HG03378 (cell line): ENCODE measurements at regions not wholly inside any gene's neighbourhood (a gene's known extent, or its start where the extent isn't known, plus 50 kb on each side); places are given as distances from the start of the nearest gene placed in this dataset.

ENCODE experiments used
- ATAC-seq: cut with Tn5 transposase; IDR thresholded peaks from one replicate; pipeline ENCODE4 v1.9.1; 2021; ENCODE audit warnings: mild to moderate bottlenecking, moderate library complexity; ENCODE audit not compliant: unreplicated experiment

DNA sequence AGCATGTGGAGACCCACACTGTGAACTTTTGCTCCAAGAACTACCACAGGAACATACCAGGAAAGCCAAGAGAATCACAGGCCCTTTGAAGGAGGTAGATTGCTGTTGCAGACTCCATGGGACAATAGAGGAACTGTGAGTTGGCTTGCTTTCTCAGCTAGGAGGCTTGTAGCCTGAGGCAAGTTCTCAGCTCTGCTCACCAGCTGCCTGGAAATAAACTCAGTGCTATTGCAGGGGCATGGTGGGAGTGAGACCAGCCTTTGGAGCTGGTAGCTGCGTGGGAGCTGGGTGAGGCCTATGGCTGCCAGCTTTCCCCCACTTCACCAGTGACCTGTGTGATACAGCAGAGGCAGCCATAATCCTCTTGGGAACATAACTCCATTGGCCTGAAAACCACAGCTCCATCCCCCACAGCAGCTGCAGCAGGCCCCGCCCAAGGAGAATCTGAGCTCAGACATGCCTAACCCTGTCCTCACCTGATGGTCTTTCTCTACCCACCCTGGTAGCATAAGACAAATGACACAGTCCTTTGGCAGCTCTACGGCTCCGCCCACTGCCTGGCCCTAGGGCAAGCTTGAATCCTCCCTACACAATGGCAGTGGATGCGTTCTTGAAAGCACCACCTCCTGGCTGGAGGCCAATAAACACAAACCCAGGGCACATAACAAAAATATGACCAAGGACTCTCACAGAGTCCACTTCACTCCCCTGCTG, 389.5 kb downstream of the KIF4B start:
- ATAC-seq, result no peak

DNA sequence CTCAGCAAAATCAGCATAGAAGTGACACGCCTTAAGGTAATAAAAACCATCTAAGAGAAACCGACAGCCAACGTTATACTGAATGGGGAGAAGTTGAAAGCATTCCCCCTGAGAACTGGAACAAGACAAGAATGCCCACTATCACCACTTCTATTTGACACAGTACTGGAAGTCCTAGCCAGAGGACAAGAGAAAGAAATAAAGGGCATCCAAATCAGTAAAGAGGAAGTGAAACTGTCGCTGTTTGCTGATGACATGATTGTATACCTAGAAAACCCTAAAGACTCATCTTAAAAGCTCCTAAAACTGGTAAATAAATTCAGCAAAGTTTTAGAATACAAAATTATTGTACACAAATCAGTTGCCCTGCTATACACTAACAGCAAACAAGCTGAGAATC, 393.3 kb downstream of the KIF4B start:
- no peak for ATAC-seq

DNA sequence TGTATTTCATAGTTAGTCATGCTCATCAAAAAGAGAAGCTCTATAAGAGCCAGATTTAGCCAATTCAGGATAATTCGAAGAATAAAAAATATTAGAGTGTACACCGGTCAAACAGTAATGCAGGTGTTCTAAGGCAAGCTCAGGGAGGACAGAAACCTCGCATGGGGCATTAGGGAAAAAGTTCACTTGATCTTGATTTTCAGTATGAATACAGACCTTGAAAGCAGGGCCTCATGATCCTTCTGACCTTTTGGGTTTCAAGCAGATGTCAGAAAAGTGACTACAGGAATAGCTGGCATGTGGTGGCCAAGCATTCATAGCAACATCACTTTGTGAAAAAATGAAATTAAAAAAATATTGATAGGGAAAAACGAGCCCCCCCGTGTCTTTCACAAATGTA, 394.9 kb downstream of the KIF4B start:
- ATAC-seq, result no peak

- no peak for ATAC-seq
Observed at GRCh38 chr5:155416765-155417164, 403.2 kb downstream of the KIF4B start.

DNA sequence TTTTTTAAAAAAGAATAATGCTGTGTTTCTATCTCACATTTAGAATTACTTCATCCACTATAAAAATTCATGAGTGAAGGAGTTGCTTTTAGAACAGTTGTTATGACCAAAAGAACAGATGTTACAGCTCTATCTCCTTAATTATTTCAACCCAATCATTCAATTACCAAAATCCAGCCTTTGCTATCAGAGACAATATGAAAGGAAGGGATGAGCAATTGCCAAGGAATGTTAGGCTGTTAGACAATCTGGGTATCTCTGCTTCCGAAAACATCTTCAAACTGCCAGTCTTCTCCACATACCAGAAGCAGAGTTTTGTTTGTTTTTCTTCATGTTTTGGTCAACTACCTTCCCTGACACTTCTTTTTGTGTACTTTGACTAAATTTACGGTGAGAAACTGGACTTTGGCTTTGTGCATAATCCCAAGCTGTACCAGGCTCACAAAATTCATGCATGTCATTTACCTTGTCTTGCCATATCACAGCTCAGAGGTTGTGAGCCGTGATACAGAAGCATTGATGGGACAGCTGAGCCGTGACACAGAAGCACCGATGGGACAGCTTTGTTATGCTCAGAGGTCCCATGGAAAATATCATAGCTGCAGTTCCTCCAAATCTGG, 405.5 kb downstream of the KIF4B start:
- no peak for ATAC-seq

DNA sequence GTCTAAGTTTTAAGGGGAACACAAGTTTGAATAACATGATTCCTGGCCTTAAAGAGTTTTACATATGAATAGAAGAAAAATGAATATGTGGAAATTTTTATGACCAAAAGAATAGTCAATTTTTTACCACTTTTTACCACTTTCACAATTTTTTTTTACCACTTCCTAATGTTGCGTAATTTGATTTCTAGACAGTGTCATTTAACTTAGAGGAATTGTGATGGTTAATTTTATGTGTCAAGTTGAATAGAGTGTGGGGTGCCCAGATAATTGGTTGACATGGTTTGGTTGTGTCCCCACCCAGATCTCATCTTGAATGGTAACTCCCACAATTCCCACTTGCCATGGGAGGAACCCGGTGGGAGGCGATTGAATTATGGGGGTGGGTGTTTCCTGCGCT, 416.6 kb downstream of the KIF4B start:
- ATAC-seq, result no peak

GRCh38 chr5:155434267-155434666, 420.7 kb downstream of the KIF4B start:
- ATAC-seq, result no peak

DNA sequence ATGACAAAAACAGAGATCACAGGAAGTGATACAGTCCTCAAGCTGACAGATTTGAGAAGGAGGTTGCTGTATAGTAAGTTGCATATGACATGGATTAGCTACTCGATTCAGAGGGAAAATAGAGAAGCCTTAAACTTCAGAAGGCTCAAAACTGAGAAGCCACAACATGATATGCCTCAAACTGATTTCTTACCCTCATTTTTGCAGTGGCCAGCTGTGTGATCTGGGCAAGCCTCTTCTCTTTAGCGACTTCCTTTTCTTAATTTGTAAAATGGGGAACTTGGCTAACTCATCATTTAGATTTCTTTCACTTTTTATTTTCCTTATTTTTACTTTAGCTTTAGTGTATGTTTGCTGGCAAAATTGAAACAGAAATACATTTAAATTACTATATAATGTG, 421.1 kb downstream of the KIF4B start:
- ATAC-seq, result no peak

- ATAC-seq, result no peak
Observed at GRCh38 chr5:155441849-155442248, 428.3 kb downstream of the KIF4B start.

- ATAC-seq, result no peak
Observed at GRCh38 chr5:155451106-155451505, 437.6 kb downstream of the KIF4B start.

DNA sequence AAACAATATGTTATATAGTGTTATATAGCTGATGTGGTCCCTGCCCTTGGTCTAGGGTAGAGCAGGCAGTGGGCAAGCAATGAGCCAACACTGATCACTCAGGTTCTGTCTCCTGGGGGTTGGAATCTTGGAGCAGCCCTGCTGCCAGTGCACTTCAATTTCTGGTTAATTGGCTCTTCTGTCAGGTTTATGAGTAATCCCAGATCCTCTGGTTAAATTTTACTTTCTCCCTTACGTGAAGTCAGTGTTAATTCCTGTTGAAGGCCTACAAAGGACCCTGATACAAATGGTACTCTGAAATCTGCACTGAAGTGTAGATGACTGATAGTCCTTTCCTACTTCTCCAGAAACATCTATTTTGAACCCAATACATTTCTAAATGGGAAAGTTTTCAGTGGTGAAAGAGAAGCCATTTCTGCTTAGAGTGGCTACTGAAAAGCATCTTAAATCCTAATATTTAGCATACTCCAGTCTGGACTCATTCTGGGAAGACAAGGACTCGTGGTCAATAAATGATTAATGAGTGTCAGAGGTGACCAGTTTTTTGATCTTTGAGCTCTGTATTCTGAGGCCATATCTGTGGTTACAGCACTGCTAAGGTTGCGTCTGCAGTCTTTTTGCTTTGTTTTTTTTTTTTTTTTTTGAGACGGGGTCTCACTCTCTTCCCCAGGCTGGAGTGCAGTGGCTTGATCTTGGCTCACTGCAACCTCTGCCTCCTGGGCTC, 442.4 kb downstream of the KIF4B start:
- no peak for ATAC-seq

- no peak for ATAC-seq
Observed at GRCh38 chr5:155459889-155460500, 446.4 kb downstream of the KIF4B start.

- no peak for ATAC-seq
Observed at GRCh38 chr5:155460501-155460931, 447.0 kb downstream of the KIF4B start.

DNA sequence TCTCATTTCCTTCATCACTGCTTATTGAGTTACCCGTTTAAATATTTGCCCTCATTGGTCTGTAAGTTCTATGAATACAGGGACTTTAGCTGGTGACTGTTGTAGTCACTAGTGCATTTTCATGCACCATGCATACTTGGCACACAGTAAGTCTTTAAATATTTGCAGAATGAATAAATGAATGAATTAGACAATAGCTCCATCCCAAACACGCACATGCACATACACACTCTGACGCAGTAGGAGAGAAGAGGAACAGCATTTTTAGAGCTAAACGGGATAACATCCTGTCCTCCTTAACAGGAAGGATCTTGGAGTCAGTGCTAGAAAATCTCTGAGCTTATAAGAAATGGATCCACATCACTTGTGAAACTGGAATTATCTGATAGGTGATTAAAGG, 447.7 kb downstream of the KIF4B start:
- ATAC-seq, result no peak

DNA sequence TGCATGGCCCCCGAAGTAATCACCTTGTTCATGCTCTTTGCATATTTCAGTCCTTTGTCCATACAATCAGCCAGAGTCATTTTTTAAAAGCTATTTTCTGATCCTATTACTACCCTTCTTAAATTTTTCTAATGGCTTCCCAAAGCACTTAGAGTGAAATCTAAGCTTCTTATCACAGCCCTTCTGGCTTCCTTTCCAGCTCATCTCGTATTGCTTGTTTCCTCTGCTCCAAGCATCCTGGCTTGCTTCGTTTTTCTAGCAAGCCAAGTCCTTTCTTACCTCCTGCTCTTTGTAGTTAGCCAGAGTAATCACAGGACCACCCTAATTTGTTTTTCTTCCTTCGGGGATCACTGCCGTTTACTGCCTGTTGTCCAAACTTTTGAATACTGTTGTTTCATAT, 453.3 kb downstream of the KIF4B start:
- no peak for ATAC-seq

DNA sequence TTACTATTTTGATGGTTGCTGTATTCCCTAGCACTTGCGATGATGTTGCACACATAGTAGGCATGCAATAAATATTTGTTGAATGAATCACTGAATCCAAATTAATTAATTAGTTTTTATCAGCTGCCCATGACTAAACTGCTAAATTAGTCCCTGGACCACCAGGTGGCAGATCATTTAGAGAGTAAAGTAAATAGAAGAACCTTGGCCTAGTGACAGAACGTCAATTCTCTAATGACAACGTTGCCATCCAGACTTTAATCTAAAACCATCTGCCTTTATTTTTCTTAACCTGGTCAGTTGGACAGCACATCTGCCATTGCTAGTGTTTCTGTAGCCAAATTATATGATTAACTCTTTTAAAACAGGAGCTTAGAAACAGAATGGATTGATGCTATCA, 457.5 kb downstream of the KIF4B start:
- no peak for ATAC-seq

GRCh38 chr5:155472780-155473179, 459.2 kb downstream of the KIF4B start:
- ATAC-seq, result no peak

GRCh38 chr5:155475318-155475717, 461.8 kb downstream of the KIF4B start:
- no peak for ATAC-seq

GRCh38 chr5:155480731-155481131, 467.2 kb downstream of the KIF4B start:
- ATAC-seq, result no peak

DNA sequence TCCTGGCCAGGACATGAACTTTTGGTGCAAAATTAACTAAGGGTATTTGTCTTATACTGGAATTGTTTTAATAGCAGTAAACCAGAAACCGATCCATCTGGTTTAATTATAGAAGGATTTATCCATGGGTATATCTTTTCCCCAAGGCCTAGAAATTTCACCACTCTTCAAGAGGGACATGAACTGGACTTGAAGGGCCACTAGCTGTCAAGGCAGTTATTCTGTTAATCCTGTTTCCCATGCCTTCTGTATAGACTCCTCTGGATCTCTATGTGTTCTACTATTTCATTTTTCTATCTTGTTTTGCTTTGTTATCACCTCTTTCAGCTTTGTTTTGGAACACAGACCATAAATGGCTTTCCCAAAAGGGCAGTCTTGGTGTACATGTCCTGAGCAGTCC, 467.6 kb downstream of the KIF4B start:
- ATAC-seq, result no peak

GRCh38 chr5:155482428-155482827, 468.9 kb downstream of the KIF4B start:
- no peak for ATAC-seq

DNA sequence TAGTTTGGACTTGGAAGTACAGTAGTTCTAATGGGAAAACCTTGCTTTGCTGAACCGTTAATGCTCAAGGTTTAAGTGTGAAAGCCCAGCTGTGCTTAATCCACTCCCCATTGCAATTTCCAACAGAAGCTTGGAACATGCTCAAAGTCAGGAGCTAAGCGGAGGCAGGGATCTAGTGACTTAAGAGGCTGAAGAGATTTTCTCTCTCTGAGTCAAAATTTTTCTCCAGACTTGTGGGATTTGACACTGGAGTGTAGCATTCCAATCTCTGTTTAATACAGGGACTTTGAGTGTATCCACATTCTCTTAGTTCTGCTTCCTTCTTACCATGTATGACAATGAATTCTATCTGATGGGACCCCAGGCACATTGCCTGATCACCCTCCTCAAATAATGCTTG, 471.8 kb downstream of the KIF4B start:
- no peak for ATAC-seq
